Muscle layer of duodenum (tissue), 2 donors: ENCODE measurements at regions not wholly inside any gene's neighbourhood (a gene's known extent, or its start where the extent isn't known, plus 50 kb on each side); places are given as distances from the start of the nearest gene placed in this dataset.

Source experiments
- H3K27ac ChIP-seq: one replicate; pipeline ENCODE4 v1.7.0; 2013; ENCODE audit warnings: mild to moderate bottlenecking, low read length
- H3K27me3 ChIP-seq: one replicate; pipeline ENCODE4 v1.7.0; 2013; ENCODE audit warnings: low read depth, mild to moderate bottlenecking, control low read depth, low read length
- H3K36me3 ChIP-seq, 2 donors: one replicate each; pipeline ENCODE4 v1.7.0; 2013; ENCODE audit warnings: low read length in 2 of 2, control low read depth in 1 of 2, mild to moderate bottlenecking in 1 of 2; ENCODE audit not compliant: insufficient read depth in 2 of 2, control insufficient read depth in 1 of 2
- H3K4me1 ChIP-seq, 2 donors: one replicate each; pipeline ENCODE4 v1.7.0; 2013; ENCODE audit warnings: low read length in 2 of 2, mild to moderate bottlenecking in 2 of 2, control low read depth in 1 of 2, moderate library complexity in 1 of 2; ENCODE audit not compliant: insufficient read depth in 2 of 2, control insufficient read depth in 1 of 2
- H3K4me3 ChIP-seq, 2 donors: one replicate each; pipeline ENCODE4 v1.7.0; 2013; ENCODE audit warnings: low read length in 2 of 2, low read depth in 1 of 2, mild to moderate bottlenecking in 1 of 2
- H3K9me3 ChIP-seq, 2 donors: one replicate each; pipeline ENCODE4 v1.7.0; 2013; ENCODE audit warnings: low read length in 2 of 2, control low read depth in 1 of 2, mild to moderate bottlenecking in 1 of 2; ENCODE audit not compliant: control insufficient read depth in 1 of 2
- donor health status: healthy.

DNA sequence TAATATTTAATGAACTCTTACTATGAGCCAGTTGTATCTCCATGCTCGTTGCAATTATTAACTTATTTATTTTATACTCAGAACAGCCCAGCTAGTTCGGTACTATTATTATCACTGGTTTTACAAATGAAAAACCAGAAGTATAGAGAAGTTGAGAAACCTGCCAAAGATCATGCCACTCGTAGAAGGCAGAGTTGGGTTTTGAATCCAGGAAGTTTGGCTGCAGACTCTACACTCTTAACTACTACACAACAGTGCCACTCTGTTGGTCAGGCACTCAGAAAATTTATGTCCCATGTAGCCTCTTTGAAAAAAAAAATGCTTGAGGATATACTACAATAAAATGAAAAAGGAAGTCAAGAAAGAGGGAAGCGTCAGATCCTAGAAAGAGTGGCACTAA is 71.5 kb upstream of the ARID2 start:
- Histone ChIP-seq H3K27ac (no peak overlapping the region), H3K27me3 (no peaks in the 10 kb centered on the region), H3K36me3 (no peaks in the 10 kb centered on the region), H3K4me1 (peaks cover 0 to 7% of the 10 kb centered on the region in 2 donors), H3K9me3 (no peaks in the 10 kb centered on the region), H3K4me3 (no peak overlapping the region)

DNA sequence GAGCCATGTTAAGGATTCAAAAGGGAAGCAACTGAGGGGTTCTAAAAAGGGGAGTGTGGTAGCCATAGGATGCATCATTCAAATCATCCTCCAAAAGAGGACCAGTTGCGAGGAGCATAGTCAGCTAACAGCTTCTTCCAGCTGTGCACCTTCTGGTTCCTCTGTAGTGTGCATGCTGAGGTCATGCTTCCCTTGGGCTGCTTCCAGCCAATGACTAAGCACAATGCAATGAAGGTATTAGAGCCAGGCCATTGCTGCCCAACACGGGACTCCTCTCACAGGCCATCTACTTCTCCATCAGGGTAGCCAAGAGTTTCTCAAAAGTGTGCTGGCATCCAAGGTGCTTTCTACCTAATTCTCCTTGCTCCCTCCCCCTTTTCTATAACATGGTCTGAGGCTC is 69.2 kb upstream of the ARID2 start:
- H3K9me3 ChIP-seq: no peaks in the 10 kb centered on the region
- no peaks in the 10 kb centered on the region for H3K27me3 ChIP-seq
- no peaks in the 10 kb centered on the region for H3K36me3 ChIP-seq
- no peak overlapping the region for H3K27ac ChIP-seq
- peaks cover 0 to 7% of the 10 kb centered on the region in 2 donors for H3K4me1 ChIP-seq
- H3K4me3 ChIP-seq: no peak overlapping the region

DNA sequence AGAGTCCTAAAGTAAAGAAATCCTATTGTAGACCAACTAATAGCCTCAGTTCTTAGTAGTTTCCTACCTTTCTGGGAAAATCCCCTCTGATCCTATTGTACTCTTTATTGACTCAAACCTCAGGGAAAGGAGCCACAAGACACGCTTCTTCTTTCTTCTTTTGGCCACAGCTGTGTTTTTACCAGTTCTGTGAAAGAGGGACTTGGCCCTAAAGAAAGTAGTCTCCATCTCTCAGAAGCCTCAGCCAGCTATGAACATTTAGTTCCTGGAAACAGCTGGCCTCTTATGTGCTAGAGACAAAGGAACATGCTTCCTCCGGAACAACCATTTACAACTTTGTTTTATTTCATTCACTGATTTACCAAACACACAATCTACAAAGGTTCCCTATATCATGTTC is 66.1 kb upstream of the ARID2 start:
- Histone ChIP-seq H3K9me3 (no peaks in the 10 kb centered on the region), H3K27ac (no peak overlapping the region), H3K36me3 (no peaks in the 10 kb centered on the region), H3K4me1 (peaks cover 0 to 7% of the 10 kb centered on the region in 2 donors), H3K27me3 (no peaks in the 10 kb centered on the region), H3K4me3 (no peak overlapping the region)

DNA sequence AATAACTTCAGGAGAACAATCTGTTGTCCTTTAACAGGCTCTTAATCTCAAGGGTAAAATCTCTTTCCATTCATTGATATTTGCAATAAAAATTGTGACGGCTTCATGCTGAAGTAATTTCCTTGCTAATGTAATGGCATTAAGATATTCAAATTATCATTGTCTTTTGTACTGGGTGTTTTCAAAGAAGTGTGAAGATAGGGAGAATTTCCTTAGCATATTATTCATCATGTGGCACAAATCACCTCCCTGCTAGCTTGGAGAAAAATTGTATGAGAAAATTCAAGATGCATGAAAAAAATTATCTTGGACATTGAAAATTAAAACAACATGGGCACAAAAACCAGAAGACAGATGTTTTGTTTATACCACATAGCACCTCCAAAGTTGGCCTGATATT is 63.6 kb upstream of the ARID2 start:
- no peaks in the 10 kb centered on the region for H3K9me3 ChIP-seq
- no peaks in the 10 kb centered on the region for H3K36me3 ChIP-seq
- peaks cover 0 to 6% of the 10 kb centered on the region in 2 donors for H3K4me1 ChIP-seq
- H3K27me3 ChIP-seq: no peaks in the 10 kb centered on the region
- H3K4me3 ChIP-seq: no peak overlapping the region
- H3K27ac ChIP-seq: no peak overlapping the region

DNA sequence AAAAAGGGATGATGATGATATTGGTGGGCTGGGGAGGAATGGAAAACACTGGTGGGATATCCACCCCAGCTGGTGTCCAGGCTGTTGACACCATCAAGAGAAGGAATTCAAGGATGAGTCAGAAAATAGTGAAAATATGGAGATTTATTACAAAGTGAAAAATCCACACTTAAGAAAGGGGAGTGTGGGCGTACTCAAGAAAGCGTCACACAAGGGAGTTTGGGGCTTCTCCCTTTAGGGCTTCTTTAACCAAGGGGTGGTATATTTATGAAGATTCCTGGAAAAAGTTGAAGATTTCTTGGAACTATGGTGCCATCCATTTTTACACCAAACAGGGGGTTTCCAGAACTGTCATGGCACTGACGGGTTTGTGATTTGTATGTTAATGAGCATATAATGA is 63.1 kb upstream of the ARID2 start:
- Histone ChIP-seq H3K27me3 (no peaks in the 10 kb centered on the region), H3K36me3 (no peaks in the 10 kb centered on the region), H3K4me1 (peaks cover 0 to 6% of the 10 kb centered on the region in 2 donors), H3K9me3 (no peaks in the 10 kb centered on the region), H3K4me3 (no peak overlapping the region), H3K27ac (no peak overlapping the region)

DNA sequence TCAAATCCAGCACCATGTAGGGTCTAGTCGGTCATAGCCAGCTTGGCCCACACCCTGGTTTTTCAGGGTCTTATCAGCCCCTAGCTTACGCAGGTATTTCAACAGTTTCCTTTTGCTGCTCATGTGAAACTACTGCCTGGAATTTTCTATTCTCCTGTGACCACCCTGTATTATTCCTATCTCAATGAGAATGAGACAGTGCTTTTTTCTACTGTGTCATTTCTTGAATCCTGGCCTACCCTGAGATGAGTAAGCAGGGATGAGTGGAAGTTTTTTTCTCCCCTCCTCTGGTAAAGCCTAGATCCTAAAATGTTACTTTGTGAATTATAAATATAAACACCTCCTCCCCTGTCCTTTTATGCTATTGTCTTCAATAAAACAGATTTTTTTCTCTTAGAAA is 62.7 kb upstream of the ARID2 start:
- H3K27me3 ChIP-seq: no peaks in the 10 kb centered on the region
- H3K27ac ChIP-seq: no peak overlapping the region
- no peak overlapping the region for H3K4me3 ChIP-seq
- no peaks in the 10 kb centered on the region for H3K9me3 ChIP-seq
- H3K36me3 ChIP-seq: no peaks in the 10 kb centered on the region
- peaks cover 0 to 6% of the 10 kb centered on the region in 2 donors for H3K4me1 ChIP-seq

DNA sequence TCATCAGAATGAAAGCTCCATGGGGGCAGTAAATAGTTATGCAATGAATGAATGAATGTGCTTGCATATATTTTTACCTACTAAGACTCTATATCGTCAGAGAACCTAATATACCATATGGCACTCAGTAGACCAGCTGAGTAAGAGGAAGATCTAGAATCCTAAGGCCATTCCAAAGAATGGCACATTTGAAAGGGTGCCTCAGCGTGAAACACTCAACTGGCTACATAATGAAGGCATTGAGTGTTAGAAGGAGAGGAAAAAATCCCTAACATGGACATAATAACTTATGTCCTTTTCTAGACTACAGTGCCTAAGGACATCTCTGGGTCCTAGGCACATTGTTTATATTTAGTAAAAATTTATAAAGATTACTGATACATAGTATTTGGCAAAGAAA is 61.7 kb upstream of the ARID2 start:
- H3K4me1 ChIP-seq: peaks cover 0 to 6% of the 10 kb centered on the region in 2 donors
- no peaks in the 10 kb centered on the region for H3K36me3 ChIP-seq
- H3K27me3 ChIP-seq: no peaks in the 10 kb centered on the region
- no peak overlapping the region for H3K27ac ChIP-seq
- no peak overlapping the region for H3K4me3 ChIP-seq
- H3K9me3 ChIP-seq: no peaks in the 10 kb centered on the region

DNA sequence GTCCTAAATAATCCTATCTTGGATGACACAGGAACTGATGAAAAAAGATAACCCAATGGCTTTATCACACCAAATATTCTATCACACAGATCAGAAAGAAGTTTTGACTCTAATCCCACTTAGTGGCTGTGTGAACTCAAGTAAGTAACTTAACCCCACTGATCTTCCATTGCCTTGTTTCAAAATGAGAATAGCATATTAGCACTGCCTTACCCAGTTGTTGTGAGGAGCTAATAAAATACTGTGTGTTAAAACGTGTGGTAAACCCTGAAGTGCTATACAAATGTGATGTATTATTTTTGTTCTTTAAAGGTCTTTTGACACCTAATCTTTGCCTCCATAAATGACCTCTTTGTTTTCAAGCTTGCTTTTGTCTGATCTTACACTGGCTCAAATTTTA is 60.9 kb upstream of the ARID2 start:
- Histone ChIP-seq H3K4me3 (peak overlapping the region in 1 of 2 donors; percentile 35), H3K27ac (peak overlapping the region; percentile 40), H3K9me3 (no peaks in the 10 kb centered on the region), H3K27me3 (no peaks in the 10 kb centered on the region), H3K36me3 (no peaks in the 10 kb centered on the region), H3K4me1 (peaks cover 0 to 6% of the 10 kb centered on the region in 2 donors)

DNA sequence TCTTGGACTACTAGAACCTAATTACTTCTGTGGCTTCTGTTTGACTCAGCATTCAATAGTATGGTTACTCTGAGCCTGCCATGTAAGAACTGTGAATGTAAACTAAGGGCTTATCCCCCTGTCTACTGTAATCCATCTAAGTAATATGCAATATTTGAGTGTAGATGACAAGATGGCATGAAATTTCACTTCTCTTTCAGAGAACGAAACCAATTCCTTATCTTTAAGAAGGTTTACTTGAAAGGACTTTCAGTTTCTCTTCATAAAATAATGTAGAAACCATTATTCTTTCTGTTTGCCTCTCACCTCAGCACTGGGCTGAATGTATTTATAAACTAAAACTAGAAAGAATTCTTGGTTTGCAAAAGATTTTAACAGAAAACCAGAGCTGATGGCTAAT is 60.4 kb upstream of the ARID2 start:
- Histone ChIP-seq H3K27me3 (no peaks in the 10 kb centered on the region), H3K9me3 (no peaks in the 10 kb centered on the region), H3K4me1 (peaks cover 0 to 10% of the 10 kb centered on the region in 2 donors), H3K27ac (peak overlapping the region; percentile 40), H3K36me3 (no peaks in the 10 kb centered on the region), H3K4me3 (peak overlapping the region in 1 of 2 donors; percentile 35)

DNA sequence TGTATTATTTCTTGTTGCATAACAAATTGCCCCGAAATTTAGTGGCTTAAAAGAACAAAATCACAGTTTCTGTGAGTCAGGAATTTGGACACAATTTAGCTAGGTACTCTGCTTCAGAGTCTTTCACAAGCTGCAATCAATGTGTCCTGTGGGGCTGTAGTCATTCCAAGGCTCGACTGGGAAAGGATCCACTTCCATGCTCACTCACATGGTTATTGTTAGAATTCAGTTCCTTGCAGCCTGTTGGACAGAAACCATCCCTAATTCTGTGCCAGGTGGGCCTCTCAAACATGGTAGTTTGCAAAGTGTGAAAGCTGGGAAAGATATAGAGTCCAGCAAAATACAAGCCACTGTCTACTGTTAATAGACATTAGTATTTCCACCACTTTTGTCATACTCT is 59.7 kb upstream of the ARID2 start:
- Histone ChIP-seq H3K4me1 (peaks cover 0 to 10% of the 10 kb centered on the region in 2 donors), H3K27ac (no peak overlapping the region), H3K9me3 (no peaks in the 10 kb centered on the region)

DNA sequence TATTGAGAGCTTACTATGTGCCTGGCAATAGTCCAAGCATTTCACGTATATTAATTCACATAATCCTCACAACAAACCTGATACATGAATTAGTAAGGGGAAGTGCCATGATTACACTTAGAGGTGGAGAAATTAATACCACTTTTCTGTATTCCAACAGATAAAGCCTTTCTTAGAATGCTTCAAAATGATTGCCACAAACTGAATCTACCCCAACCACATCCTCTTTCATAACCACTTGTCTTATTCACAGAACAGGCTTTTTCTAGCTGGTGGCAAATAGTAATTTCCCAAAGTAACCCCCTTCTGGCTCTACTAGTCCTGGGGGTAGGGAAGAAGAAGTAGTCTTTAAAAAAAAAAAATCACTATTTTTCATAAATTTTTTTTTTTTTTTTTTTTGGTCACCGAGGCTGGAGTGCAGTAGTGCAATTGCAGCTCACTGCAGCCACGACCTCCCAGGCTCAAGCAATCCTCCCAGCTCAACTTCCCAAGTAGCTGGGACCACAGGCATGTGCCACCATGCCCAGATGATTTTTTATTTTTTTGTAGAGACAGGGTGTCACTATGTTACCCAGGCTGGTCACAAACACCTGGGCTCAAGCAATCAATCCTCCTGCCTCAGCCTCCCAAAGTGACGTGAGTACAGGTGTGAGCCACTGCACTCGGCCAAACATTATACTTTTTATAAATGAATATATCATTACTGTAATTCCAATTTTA is 59.0 kb upstream of the ARID2 start:
- Histone ChIP-seq H3K4me3 (no peak overlapping the region), H3K9me3 (no peaks in the 10 kb centered on the region), H3K27ac (peak overlapping the region; percentile 13), H3K4me1 (peaks cover 0 to 10% of the 10 kb centered on the region in 2 donors), H3K27me3 (no peaks in the 10 kb centered on the region), H3K36me3 (no peaks in the 10 kb centered on the region)

More for the DNA sequence above, 59.7 kb upstream of the ARID2 start:
- no peaks in the 10 kb centered on the region for H3K36me3 ChIP-seq
- H3K27me3 ChIP-seq: no peaks in the 10 kb centered on the region
- no peak overlapping the region for H3K4me3 ChIP-seq

DNA sequence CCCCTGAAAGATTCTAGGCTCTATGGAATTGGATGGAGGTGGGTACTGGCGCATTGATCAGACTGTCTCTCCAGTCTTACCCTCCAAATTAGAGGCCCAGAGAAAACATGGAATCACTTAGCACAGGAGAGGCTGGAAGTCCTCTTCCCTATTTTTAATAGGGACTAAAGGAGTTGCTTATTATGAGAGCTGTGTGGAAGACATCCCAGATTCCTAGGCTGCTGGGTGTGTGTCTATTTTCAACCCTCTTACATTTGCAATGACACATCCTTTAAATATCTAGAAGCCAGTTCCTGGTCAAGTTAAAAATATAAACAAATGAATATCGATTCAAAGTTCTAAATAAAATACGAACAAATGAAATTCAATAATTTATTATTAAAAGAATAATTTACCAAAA is 58.3 kb upstream of the ARID2 start:
- H3K4me3 ChIP-seq: no peak overlapping the region
- H3K27me3 ChIP-seq: no peaks in the 10 kb centered on the region
- H3K36me3 ChIP-seq: no peaks in the 10 kb centered on the region
- H3K27ac ChIP-seq: peak overlapping the region; percentile 13
- H3K9me3 ChIP-seq: no peaks in the 10 kb centered on the region
- H3K4me1 ChIP-seq: peaks cover 0 to 10% of the 10 kb centered on the region in 2 donors
